Heart left ventricle (tissue), 13 donors: ENCODE measurements at regions not wholly inside any gene's neighbourhood (a gene's known extent, or its start where the extent isn't known, plus 50 kb on each side); places are given as distances from the start of the nearest gene placed in this dataset.

Experiments
- CTCF ChIP-seq, 12 donors: fragments of 200-600 bp; sonication (generic) in 4 of 12; IDR thresholded peaks; one replicate each; pipeline versions ENCODE4 v1.5.0 to v1.8.0; 2018 to 2022; ENCODE audit warnings: antibody characterized with exemption in 12 of 12, mild to moderate bottlenecking in 5 of 12
- POLR2A ChIP-seq, 2 donors: fragments of 450-650 bp; IDR thresholded peaks; one replicate each; pipeline ENCODE4 v1.6.1; 2017; ENCODE audit warnings: antibody characterized with exemption in 2 of 2, mild to moderate bottlenecking in 2 of 2, moderate library complexity in 2 of 2
- donor health status: ischemic (EF 13 %, LVEDD 7.1; RV severe dilation, severe dysfunction).
- donor health status: DM: no; HTN: yes; CAD: no.
- donor health status: DM: no; HTN: no; CAD: no.
- donor health status: ischemic (EF 25% LVEDD 6.9; RV normal size, moderate dysfunction).
- donor health status: ischemic (EF 25% LVEDD 5.7; RV mildly dilated, moderate dysfunction).
- donor health status: ischemic (EF 35%, LVEDD 5.7; RV mildly dilated, moderate dysfunction).
- donor health status: nonischemic (EF 11% LVEDD 7.7; RV severe dilation, severe dysfunction).
- donor health status: DM: yes; HTN: yes; CAD: no.
- donor health status: PGD.
- donor health status: ischemic (EF 29% LVEDD 5.4; RV normal size, mild dysfunction).
- donor health status: nonischemic (EF 23%, LVEDD 6.1; RV moderate dilation, normal function).

DNA sequence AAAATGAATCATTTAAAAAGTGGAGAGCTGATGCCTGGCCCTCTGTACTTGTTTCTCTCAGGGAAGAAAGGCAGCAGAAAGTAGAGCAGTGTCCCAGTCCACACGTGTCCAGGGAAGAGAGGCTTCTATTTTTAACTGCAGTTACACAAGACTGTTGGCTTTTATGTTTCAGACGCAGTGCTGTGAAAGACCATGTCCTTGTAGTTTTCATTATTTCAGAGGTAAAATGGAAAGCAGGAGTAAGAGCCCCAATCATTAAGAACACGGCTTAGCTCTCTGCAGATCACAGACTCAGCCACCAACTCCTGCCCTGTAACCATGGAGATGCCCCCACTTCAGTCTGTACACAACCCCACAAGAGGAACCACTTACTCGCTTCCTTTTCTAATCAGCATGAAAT is 336.3 kb downstream of the DAD1 start:
- TF ChIP-seq CTCF (IDR thresholded peaks at IDR 0.05) = no peak
- no peak for TF ChIP-seq POLR2A (IDR thresholded peaks at IDR 0.05)
